Keratinocyte (primary cell): ENCODE measurements at regions not wholly inside any gene's neighbourhood (a gene's known extent, or its start where the extent isn't known, plus 50 kb on each side); places are given as distances from the start of the nearest gene placed in this dataset.

Experiments used
- DNase-seq: peaks from one replicate; pipeline ENCODE4 v3.0.0-alpha.2; 2011; ENCODE audit warnings: low read depth, missing footprints, low spot score
- FAIRE-seq: peaks from 2 replicates; lab custom pipeline; 2011; peaks lifted over from hg19 to GRCh38; lab: Jason Lieb, UNC
- H2AFZ ChIP-seq: 2 replicates; pipeline ENCODE4 v1.6.0; 2012; ENCODE audit warnings: low read length, control low read depth, inconsistent platforms; ENCODE audit not compliant: control insufficient read depth
- H3K27ac ChIP-seq: 2 replicates; pipeline ENCODE4 v1.5.1; 2011; ENCODE audit warnings: low read length; ENCODE audit not compliant: control insufficient read depth, insufficient read depth
- H3K27me3 ChIP-seq: 3 replicates; pipeline ENCODE4 v1.6.0; 2011; ENCODE audit warnings: low read length; ENCODE audit not compliant: control insufficient read depth, insufficient read depth; ENCODE audit errors: extremely low read depth
- H3K36me3 ChIP-seq, 2 experiments: 2 replicates in 1 of 2; 3 replicates in 1 of 2; pipeline ENCODE4 v1.5.1; 2011; ENCODE audit warnings: low read length in 2 of 2, mild to moderate bottlenecking in 1 of 2; ENCODE audit not compliant: control insufficient read depth in 2 of 2, insufficient read depth in 2 of 2; ENCODE audit errors: extremely low read depth in 1 of 2
- H3K4me1 ChIP-seq: 3 replicates; pipeline ENCODE4 v1.5.1; 2011; ENCODE audit warnings: low read length; ENCODE audit not compliant: control insufficient read depth, insufficient read depth; ENCODE audit errors: extremely low read depth
- H3K4me2 ChIP-seq: 3 replicates; pipeline ENCODE4 v1.6.0; 2011; ENCODE audit warnings: low read depth, low read length; ENCODE audit not compliant: control insufficient read depth, insufficient read depth; ENCODE audit errors: extremely low read depth
- H3K4me3 ChIP-seq, 3 experiments: fragments of 200-600 bp in 1 of 3; sonication (generic) in 1 of 3; 2 replicates in 2 of 3; 3 replicates in 1 of 3; pipeline ENCODE4 v1.5.1; 2011 to 2016; ENCODE audit warnings: low read length in 3 of 3, mild to moderate bottlenecking in 3 of 3, control low read depth in 2 of 3, inconsistent platforms in 1 of 3, low read depth in 1 of 3, mixed read lengths in 1 of 3, mixed run types in 1 of 3, moderate library complexity in 1 of 3; ENCODE audit not compliant: control insufficient read depth in 2 of 3, insufficient read depth in 2 of 3; ENCODE audit errors: extremely low read depth in 1 of 3
- H3K79me2 ChIP-seq: 2 replicates; pipeline ENCODE4 v1.6.0; 2012; ENCODE audit warnings: low read length; ENCODE audit not compliant: control insufficient read depth, insufficient read depth
- H3K9ac ChIP-seq: 3 replicates; pipeline ENCODE4 v1.6.0; 2011; ENCODE audit warnings: low read length; ENCODE audit not compliant: control insufficient read depth, insufficient read depth; ENCODE audit errors: extremely low read depth
- H3K9me1 ChIP-seq: 3 replicates; pipeline ENCODE4 v1.6.0; 2011; ENCODE audit warnings: low read length; ENCODE audit not compliant: control insufficient read depth, insufficient read depth; ENCODE audit errors: extremely low read depth
- H3K9me3 ChIP-seq: 2 replicates; pipeline ENCODE4 v1.5.1; 2012; ENCODE audit warnings: low read depth, low read length; ENCODE audit not compliant: control insufficient read depth
- H4K20me1 ChIP-seq: 3 replicates; pipeline ENCODE4 v1.6.0; 2011; ENCODE audit warnings: low read length; ENCODE audit not compliant: control insufficient read depth, insufficient read depth; ENCODE audit errors: extremely low read depth
- EZH2 ChIP-seq: IDR thresholded peaks from one replicate; pipeline ENCODE4 v1.6.1; 2012; ENCODE audit warnings: inconsistent platforms, mild to moderate bottlenecking, low read length, moderate library complexity
- dilution Hi-C: fragments of 300-500 bp; cut with MboI; formaldehyde crosslinking; loops from one replicate; pipeline ENCODE4 v1.7.0; 2020; ENCODE audit warnings: low sequenced_read_pairs; ENCODE audit not compliant: extremely low pct_ligation_motif_present
- TF ChIP-seq, protein P1 (sequence below), 3 experiments: IDR thresholded peaks in 1 of 3; conservative IDR thresholded peaks in 1 of 3; optimal IDR thresholded peaks in 1 of 3; 2 replicates in 2 of 3; 3 replicates in 1 of 3; pipeline versions ENCODE3 to v1.5.1; 2011; ENCODE audit warnings: low read length in 3 of 3, mild to moderate bottlenecking in 3 of 3, moderate library complexity in 2 of 3, control low read depth in 1 of 3, inconsistent platforms in 1 of 3; ENCODE audit not compliant: insufficient read depth in 2 of 3; ENCODE audit errors: extremely low read depth in 1 of 3

DNA sequence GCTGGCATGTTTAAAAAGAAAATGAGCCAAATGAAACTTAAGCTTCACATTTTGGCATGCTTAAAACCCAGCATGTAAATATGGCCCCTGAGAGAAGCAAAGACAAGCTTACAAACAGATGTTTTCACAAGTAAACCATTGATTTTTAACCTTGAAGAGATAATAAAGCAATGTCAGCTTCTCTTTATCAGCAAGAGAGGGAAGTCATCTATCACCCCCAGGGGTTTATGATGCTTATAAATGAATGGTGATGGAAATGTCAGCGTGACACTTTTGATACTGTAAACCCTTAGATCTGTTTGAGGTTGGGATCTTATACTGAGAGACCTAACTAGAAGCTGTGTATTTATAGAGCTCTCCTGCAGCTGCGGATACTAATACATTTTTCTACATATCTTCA, 471.3 kb downstream of the PLA2G4A start:
- H3K9ac ChIP-seq, result no peak overlapping the region
- H3K9me3 ChIP-seq, result no peaks in the 10 kb centered on the region
- no peaks in the 10 kb centered on the region for H3K79me2 ChIP-seq
- FAIRE-seq (no peak), DNase-seq (no peak)
- no peaks in the 10 kb centered on the region for H3K27me3 ChIP-seq
- no peak overlapping the region for H3K27ac ChIP-seq
- H3K36me3 ChIP-seq, result no peaks in the 10 kb centered on the region
- no peak overlapping the region for H3K4me3 ChIP-seq
- no peaks in the 10 kb centered on the region for H4K20me1 ChIP-seq
- dilution Hi-C loops, result no loop called here
- no peaks in the 10 kb centered on the region for H3K4me1 ChIP-seq
- no peaks in the 10 kb centered on the region for H3K9me1 ChIP-seq
- H3K4me2 ChIP-seq, result no peak overlapping the region
- TF ChIP-seq, protein P1, sequence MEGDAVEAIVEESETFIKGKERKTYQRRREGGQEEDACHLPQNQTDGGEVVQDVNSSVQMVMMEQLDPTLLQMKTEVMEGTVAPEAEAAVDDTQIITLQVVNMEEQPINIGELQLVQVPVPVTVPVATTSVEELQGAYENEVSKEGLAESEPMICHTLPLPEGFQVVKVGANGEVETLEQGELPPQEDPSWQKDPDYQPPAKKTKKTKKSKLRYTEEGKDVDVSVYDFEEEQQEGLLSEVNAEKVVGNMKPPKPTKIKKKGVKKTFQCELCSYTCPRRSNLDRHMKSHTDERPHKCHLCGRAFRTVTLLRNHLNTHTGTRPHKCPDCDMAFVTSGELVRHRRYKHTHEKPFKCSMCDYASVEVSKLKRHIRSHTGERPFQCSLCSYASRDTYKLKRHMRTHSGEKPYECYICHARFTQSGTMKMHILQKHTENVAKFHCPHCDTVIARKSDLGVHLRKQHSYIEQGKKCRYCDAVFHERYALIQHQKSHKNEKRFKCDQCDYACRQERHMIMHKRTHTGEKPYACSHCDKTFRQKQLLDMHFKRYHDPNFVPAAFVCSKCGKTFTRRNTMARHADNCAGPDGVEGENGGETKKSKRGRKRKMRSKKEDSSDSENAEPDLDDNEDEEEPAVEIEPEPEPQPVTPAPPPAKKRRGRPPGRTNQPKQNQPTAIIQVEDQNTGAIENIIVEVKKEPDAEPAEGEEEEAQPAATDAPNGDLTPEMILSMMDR (optimal IDR thresholded peaks at IDR 0.05 in 1 of 3, IDR thresholded peaks at IDR 0.05 in 1 of 3, conservative IDR thresholded peaks at IDR 0.05 in 1 of 3; ENCODE audit: extremely low read depth in 1 of 3, insufficient read depth in 2 of 3, low read length in 3 of 3), result no peak
- no peak for TF ChIP-seq EZH2
- H2AFZ ChIP-seq, result no peak overlapping the region

DNA sequence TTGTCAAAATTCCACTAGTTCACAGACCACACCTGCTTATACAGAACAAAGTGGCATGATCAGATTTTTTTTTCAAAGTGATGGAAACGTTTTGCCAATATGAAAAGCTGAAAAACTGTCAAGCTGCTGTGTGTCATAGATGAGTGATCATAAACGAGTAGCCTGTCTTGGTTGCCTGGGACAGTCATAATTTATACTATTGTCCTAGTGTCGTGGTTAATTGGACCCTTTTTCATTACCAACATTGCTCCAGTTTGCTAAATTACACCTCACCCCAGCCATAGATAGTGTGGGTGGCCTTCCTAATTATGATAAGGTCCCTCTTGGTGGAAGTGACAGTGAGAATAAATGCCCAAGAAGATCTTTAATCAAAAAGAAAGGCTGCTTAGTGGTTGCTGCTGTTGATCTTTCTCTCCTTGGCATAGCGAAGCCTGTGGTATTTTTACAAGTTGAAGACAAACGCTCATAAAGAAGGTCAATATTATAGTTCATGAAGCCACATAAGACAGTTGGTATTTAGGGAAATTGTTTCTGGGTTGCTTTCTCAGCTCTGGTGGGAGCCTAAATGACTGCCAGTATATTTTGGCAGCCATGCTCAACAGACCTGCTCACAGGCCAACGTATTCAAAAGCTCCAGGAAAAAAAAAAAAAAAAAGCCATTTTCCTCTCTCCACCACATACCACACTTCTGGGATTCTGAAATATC, 478.1 kb downstream of the PLA2G4A start:
- no peak for DNase-seq
- no peak overlapping the region for H3K4me2 ChIP-seq

More for the DNA sequence above, 478.1 kb downstream of the PLA2G4A start:
- no peak overlapping the region for H3K4me3 ChIP-seq
- no peaks in the 10 kb centered on the region for H3K4me1 ChIP-seq
- no peaks in the 10 kb centered on the region for H3K79me2 ChIP-seq
- no peak overlapping the region for H3K9ac ChIP-seq
- TF ChIP-seq, protein P1 (optimal IDR thresholded peaks at IDR 0.05 in 1 of 3, IDR thresholded peaks at IDR 0.05 in 1 of 3, conservative IDR thresholded peaks at IDR 0.05 in 1 of 3; ENCODE audit: extremely low read depth in 1 of 3, insufficient read depth in 2 of 3, low read length in 3 of 3), result no peak
- TF ChIP-seq EZH2, result no peak
- no peak overlapping the region for H3K27ac ChIP-seq
- no peak for FAIRE-seq
- H3K9me3 ChIP-seq, result no peaks in the 10 kb centered on the region
- no peaks in the 10 kb centered on the region for H3K27me3 ChIP-seq
- H2AFZ ChIP-seq, result no peak overlapping the region
- H3K9me1 ChIP-seq, result no peaks in the 10 kb centered on the region
- H4K20me1 ChIP-seq, result no peaks in the 10 kb centered on the region
- dilution Hi-C loops, result no loop called here
- H3K36me3 ChIP-seq, result no peaks in the 10 kb centered on the region
